Gastroesophageal sphincter (tissue), 3 donors: ENCODE measurements at regions not wholly inside any gene's neighbourhood (a gene's known extent, or its start where the extent isn't known, plus 50 kb on each side); places are given as distances from the start of the nearest gene placed in this dataset.

Experiments
- CTCF ChIP-seq, 4 experiments: fragments of 200-600 bp in 2 of 4; fragments of 450-650 bp in 2 of 4; sonication (generic) in 1 of 4; IDR thresholded peaks; one replicate each; pipeline ENCODE4 v1.5.1; 2017 to 2019; ENCODE audit warnings: antibody characterized with exemption in 4 of 4, mild to moderate bottlenecking in 2 of 4, moderate library complexity in 2 of 4
- EP300 ChIP-seq: sonication (generic); formaldehyde crosslinking; IDR thresholded peaks from one replicate; pipeline ENCODE4 v1.6.1; 2017; ENCODE audit warnings: antibody characterized with exemption, mild to moderate bottlenecking
- POLR2AphosphoS5 ChIP-seq: sonication (generic); formaldehyde crosslinking; IDR thresholded peaks from one replicate; pipeline ENCODE4 v1.6.1; 2017; ENCODE audit warnings: antibody characterized with exemption

DNA sequence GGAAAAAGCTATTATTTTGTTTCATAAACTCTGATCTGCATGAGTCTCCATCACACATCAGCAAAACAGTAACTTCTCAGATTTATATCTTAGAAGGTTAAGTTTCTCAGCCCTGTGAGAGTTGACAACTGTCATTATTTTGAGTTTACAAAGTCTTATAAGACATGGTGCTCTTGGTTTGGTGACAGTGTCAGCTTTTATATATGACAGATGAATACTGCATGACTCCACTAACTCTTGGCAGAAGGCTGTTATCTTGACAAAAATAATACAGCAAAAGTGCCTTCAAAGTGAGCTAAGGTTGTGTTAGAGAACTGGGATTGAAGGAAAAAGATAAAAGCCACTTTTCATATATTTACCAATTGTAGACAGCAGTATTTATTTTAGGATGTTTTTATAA is 528.4 kb upstream of the SOX9 start:
- TF ChIP-seq POLR2AphosphoS5 = no peak
- TF ChIP-seq EP300 = no peak
- TF ChIP-seq CTCF (IDR thresholded peaks at IDR 0.05) = no peak
